H9 (cell line): ENCODE measurements at regions not wholly inside any gene's neighbourhood (a gene's known extent, or its start where the extent isn't known, plus 50 kb on each side); places are given as distances from the start of the nearest gene placed in this dataset.
A peak's percentile ranks its signal among the peaks of the same experiment; 100 is the strongest.

ENCODE experiments used
- DNase-seq: peaks from one replicate; pipeline ENCODE4 v3.0.0-alpha.2; 2017
- H2AFZ ChIP-seq: one replicate; pipeline ENCODE4 v1.6.1; 2013; ENCODE audit warnings: mild to moderate bottlenecking, low read length, control low read depth, moderate library complexity
- H2AK5ac ChIP-seq: 2 replicates; pipeline ENCODE4 v1.6.1; 2013; ENCODE audit warnings: low read length, control low read depth, mixed read lengths; ENCODE audit not compliant: insufficient read length
- H2BK120ac ChIP-seq: one replicate; pipeline ENCODE4 v1.6.1; 2013; ENCODE audit warnings: low read depth, mild to moderate bottlenecking, low read length, control low read depth, inconsistent platforms; ENCODE audit not compliant: poor library complexity, severe bottlenecking
- H2BK12ac ChIP-seq: 2 replicates; pipeline ENCODE4 v1.6.1; 2013; ENCODE audit warnings: low read length, control low read depth, mixed read lengths, low read depth; ENCODE audit not compliant: insufficient read length
- H2BK15ac ChIP-seq: 2 replicates; pipeline ENCODE4 v1.6.1; 2013; ENCODE audit warnings: low read depth, low read length, control low read depth
- H2BK20ac ChIP-seq: one replicate; pipeline ENCODE4 v1.6.1; 2013; ENCODE audit warnings: low read depth, mild to moderate bottlenecking, low read length, control low read depth, inconsistent platforms; ENCODE audit not compliant: poor library complexity, severe bottlenecking
- H2BK5ac ChIP-seq: 2 replicates; pipeline ENCODE4 v1.6.1; 2013; ENCODE audit warnings: low read length, control low read depth, mixed read lengths; ENCODE audit not compliant: insufficient read length
- H3K14ac ChIP-seq: 2 replicates; pipeline ENCODE4 v1.6.1; 2013; ENCODE audit warnings: low read length, control low read depth; ENCODE audit not compliant: insufficient read depth
- H3K18ac ChIP-seq: 2 replicates; pipeline ENCODE4 v1.6.1; 2013; ENCODE audit warnings: low read depth, mild to moderate bottlenecking, mixed read lengths, low read length, control low read depth; ENCODE audit not compliant: insufficient read length
- H3K23ac ChIP-seq: 2 replicates; pipeline ENCODE4 v1.6.1; 2013; ENCODE audit warnings: low read length, control low read depth, mixed read lengths, low read depth; ENCODE audit not compliant: insufficient read length
- H3K23me2 ChIP-seq: 2 replicates; pipeline ENCODE4 v1.6.1; 2013; ENCODE audit warnings: low read depth, mild to moderate bottlenecking, mixed read lengths, low read length, control low read depth; ENCODE audit not compliant: insufficient read length, poor library complexity, severe bottlenecking
- H3K27ac ChIP-seq: 2 replicates; pipeline ENCODE4 v1.5.1; 2013; ENCODE audit warnings: low read length, control low read depth, mixed read lengths, low read depth; ENCODE audit not compliant: insufficient read length
- H3K27me3 ChIP-seq: 2 replicates; pipeline ENCODE4 v1.6.1; 2013; ENCODE audit warnings: low read length, control low read depth, inconsistent platforms; ENCODE audit not compliant: insufficient read depth
- H3K4ac ChIP-seq: 2 replicates; pipeline ENCODE4 v1.6.1; 2013; ENCODE audit warnings: low read depth, mild to moderate bottlenecking, control low read depth, inconsistent platforms, low read length, moderate library complexity
- H3K4me1 ChIP-seq: 2 replicates; pipeline ENCODE4 v1.6.1; 2013; ENCODE audit warnings: low read length, control low read depth, inconsistent platforms; ENCODE audit not compliant: insufficient read depth
- H3K4me2 ChIP-seq: 2 replicates; pipeline ENCODE4 v1.6.1; 2013; ENCODE audit warnings: low read length, control low read depth, mixed read lengths; ENCODE audit not compliant: insufficient read length, insufficient read depth
- H3K56ac ChIP-seq: 2 replicates; pipeline ENCODE4 v1.6.1; 2013; ENCODE audit warnings: low read depth, mild to moderate bottlenecking, mixed read lengths, low read length, control low read depth; ENCODE audit not compliant: insufficient read length
- H3K79me1 ChIP-seq: 2 replicates; pipeline ENCODE4 v1.6.1; 2013; ENCODE audit warnings: low read depth, mild to moderate bottlenecking, moderate library complexity, low read length, control low read depth, inconsistent platforms; ENCODE audit not compliant: insufficient read depth, poor library complexity, severe bottlenecking
- H3K79me2 ChIP-seq: 2 replicates; pipeline ENCODE4 v1.6.1; 2013; ENCODE audit warnings: low read length, control low read depth, inconsistent platforms; ENCODE audit not compliant: insufficient read depth
- H3K9ac ChIP-seq: 2 replicates; pipeline ENCODE4 v1.6.1; 2013; ENCODE audit warnings: low read length, control low read depth, mixed read lengths; ENCODE audit not compliant: insufficient read length; ENCODE audit errors: extremely low read depth
- H3K9me3 ChIP-seq: one replicate; pipeline ENCODE4 v1.6.1; 2013; ENCODE audit warnings: low read depth, low read length, inconsistent platforms; ENCODE audit not compliant: control insufficient read depth
- H3T11ph ChIP-seq: one replicate; pipeline ENCODE4 v1.6.1; 2013; ENCODE audit warnings: mild to moderate bottlenecking, low read length, control low read depth, inconsistent platforms
- H4K20me1 ChIP-seq: one replicate; pipeline ENCODE4 v1.6.1; 2013; ENCODE audit not compliant: control insufficient read depth, insufficient read length, insufficient read depth
- H4K5ac ChIP-seq: 2 replicates; pipeline ENCODE4 v1.6.1; 2013; ENCODE audit warnings: low read depth, mild to moderate bottlenecking, mixed read lengths, low read length, control low read depth; ENCODE audit not compliant: insufficient read length
- H4K8ac ChIP-seq: replicated peaks from 2 replicates; pipeline ENCODE4 v1.6.1; 2013; ENCODE audit warnings: low read length, control low read depth, mixed read lengths, low read depth; ENCODE audit not compliant: insufficient read length
- H4K91ac ChIP-seq: 2 replicates; pipeline ENCODE4 v1.6.1; 2013; ENCODE audit warnings: low read depth, mild to moderate bottlenecking, moderate library complexity, mixed read lengths, low read length, control low read depth; ENCODE audit not compliant: insufficient read length
- H3K27ac Mint-ChIP-seq, 3 experiments: 2 replicates in 2 of 3; 3 replicates in 1 of 3; pipeline ENCODE4 v1.8.0; 2020 to 2021; ENCODE audit warnings: mixed read lengths in 3 of 3, mild to moderate bottlenecking in 1 of 3, moderate library complexity in 1 of 3
- H3K27me3 Mint-ChIP-seq: 2 replicates; pipeline ENCODE4 v1.8.0; 2021; ENCODE audit warnings: low read depth, mild to moderate bottlenecking, moderate library complexity, mixed read lengths
- H3K36me3 Mint-ChIP-seq, 3 experiments: 2 replicates in 2 of 3; 3 replicates in 1 of 3; pipeline ENCODE4 v1.8.0; 2020 to 2021; ENCODE audit warnings: low read depth in 3 of 3, mixed read lengths in 3 of 3; ENCODE audit not compliant: insufficient read depth in 1 of 3
- H3K4me1 Mint-ChIP-seq, 2 experiments: 2 replicates each; pipeline ENCODE4 v1.8.0; 2020; ENCODE audit warnings: mixed read lengths in 2 of 2
- H3K4me3 Mint-ChIP-seq, 2 experiments: 2 replicates in 1 of 2; 3 replicates in 1 of 2; pipeline ENCODE4 v1.8.0; 2020 to 2021; ENCODE audit warnings: mild to moderate bottlenecking in 2 of 2, mixed read lengths in 2 of 2, moderate library complexity in 1 of 2
- H3K9me3 Mint-ChIP-seq, 2 experiments: 2 replicates in 1 of 2; 3 replicates in 1 of 2; pipeline ENCODE4 v1.8.0; 2020; ENCODE audit warnings: mild to moderate bottlenecking in 2 of 2, mixed read lengths in 2 of 2, moderate library complexity in 1 of 2
- WGBS: extraction: QIAGEN DNeasy Blood & Tissue Kit; methylation state at CpG from one replicate; pipeline ENCODE4 v1.1.7; 2013; ENCODE audit warnings: missing lambda C conversion rate, low lambda C conversion rate, mixed read lengths; ENCODE audit not compliant: insufficient read length; ENCODE audit errors: extremely low coverage; 5-methylcytosine and 5-hydroxymethylcytosine counted together
- TF ChIP-seq, protein P1 (sequence below): fragments of 200-600 bp; sonication (generic); conservative IDR thresholded peaks from 3 replicates; pipeline ENCODE4 v1.8.0; 2021; ENCODE audit warnings: antibody characterized with exemption, mild to moderate bottlenecking

DNA sequence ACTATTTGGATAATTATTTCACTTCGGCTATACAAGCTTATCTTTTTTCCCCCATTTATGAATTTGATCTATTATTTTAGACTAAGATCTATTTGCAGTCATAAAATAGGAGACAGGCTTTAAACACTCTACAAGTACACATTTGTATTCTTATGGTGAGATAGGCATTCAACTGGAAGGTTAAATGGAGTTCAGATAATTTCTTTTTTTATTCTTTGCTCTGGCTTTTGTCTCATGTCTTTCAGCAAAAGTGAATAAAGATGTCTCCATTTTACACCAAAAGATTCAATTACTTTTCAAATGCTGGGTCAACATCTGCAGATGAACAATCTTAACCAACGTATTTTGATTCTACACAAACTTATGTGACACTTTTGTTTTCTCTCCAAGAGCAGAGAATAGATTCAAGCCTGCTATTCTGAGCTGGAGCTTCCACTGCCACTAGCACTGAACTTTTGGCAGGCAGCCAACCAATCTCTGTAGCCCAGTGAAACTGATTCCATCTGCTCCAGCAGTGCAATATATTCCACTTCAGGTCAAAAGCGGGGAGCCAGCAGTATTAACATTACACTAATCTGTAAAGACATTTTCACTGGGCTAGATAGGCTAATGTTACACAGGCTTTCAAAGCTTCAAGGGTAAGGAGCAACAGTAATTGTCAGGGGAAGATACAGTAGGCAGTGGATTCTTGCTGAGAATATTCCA lies 452.0 kb upstream of the ZNF608 start:
- no peak overlapping the region for H3K4me2 ChIP-seq
- Mint-ChIP-seq H3K4me1 (peaks cover 57% of the 10 kb centered on the region in 2 experiments), H3K27me3 (no peaks in the 10 kb centered on the region), H3K9me3 (no peaks in the 10 kb centered on the region), H3K36me3 (no peaks in the 10 kb centered on the region), H3K4me3 (no peak overlapping the region), H3K27ac (peak overlapping the region in 1 of 3 experiments; percentile 78; a peak in 1 of 7 replicates)
- peaks cover 4% of the 10 kb centered on the region; the same call in 1 of the 2 replicates for H3K4me1 ChIP-seq
- no peak overlapping the region for H3K27ac ChIP-seq
- no peak overlapping the region for H4K8ac ChIP-seq
- no CpG with 5 or more reads among the region's 3 CpGs for WGBS
- no peak overlapping the region for H2BK20ac ChIP-seq
- H2BK5ac ChIP-seq: no peak overlapping the region
- H2BK15ac ChIP-seq: no peak overlapping the region
- no peaks in the 10 kb centered on the region for H3K27me3 ChIP-seq
- H4K5ac ChIP-seq: no peak overlapping the region
- no peak overlapping the region for H3K18ac ChIP-seq
- H2BK120ac ChIP-seq: no peak overlapping the region
- no peak overlapping the region for H2AK5ac ChIP-seq
- H3K23ac ChIP-seq: no peak overlapping the region
- H3K23me2 ChIP-seq: peaks cover 6% of the 10 kb centered on the region
- no peak overlapping the region for H3K9ac ChIP-seq
- TF ChIP-seq, protein P1, sequence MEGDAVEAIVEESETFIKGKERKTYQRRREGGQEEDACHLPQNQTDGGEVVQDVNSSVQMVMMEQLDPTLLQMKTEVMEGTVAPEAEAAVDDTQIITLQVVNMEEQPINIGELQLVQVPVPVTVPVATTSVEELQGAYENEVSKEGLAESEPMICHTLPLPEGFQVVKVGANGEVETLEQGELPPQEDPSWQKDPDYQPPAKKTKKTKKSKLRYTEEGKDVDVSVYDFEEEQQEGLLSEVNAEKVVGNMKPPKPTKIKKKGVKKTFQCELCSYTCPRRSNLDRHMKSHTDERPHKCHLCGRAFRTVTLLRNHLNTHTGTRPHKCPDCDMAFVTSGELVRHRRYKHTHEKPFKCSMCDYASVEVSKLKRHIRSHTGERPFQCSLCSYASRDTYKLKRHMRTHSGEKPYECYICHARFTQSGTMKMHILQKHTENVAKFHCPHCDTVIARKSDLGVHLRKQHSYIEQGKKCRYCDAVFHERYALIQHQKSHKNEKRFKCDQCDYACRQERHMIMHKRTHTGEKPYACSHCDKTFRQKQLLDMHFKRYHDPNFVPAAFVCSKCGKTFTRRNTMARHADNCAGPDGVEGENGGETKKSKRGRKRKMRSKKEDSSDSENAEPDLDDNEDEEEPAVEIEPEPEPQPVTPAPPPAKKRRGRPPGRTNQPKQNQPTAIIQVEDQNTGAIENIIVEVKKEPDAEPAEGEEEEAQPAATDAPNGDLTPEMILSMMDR: no peak
- no peak overlapping the region for H3T11ph ChIP-seq
- no peak overlapping the region for H3K56ac ChIP-seq
- H2BK12ac ChIP-seq: no peak overlapping the region
- H3K79me1 ChIP-seq: no peaks in the 10 kb centered on the region
- H3K9me3 ChIP-seq: no peaks in the 10 kb centered on the region
- no peak overlapping the region for H3K14ac ChIP-seq
- H4K91ac ChIP-seq: no peak overlapping the region
- H3K4ac ChIP-seq: no peak overlapping the region
- no peaks in the 10 kb centered on the region for H3K79me2 ChIP-seq
- no peak for DNase-seq
- no peaks in the 10 kb centered on the region for H4K20me1 ChIP-seq
- H2AFZ ChIP-seq: no peak overlapping the region
